GM12878 (cell line): ENCODE measurements at regions not wholly inside any gene's neighbourhood (a gene's known extent, or its start where the extent isn't known, plus 50 kb on each side); places are given as distances from the start of the nearest gene placed in this dataset.
"Not testable (repeated sequence)": the region's sequence is repeated elsewhere in the genome, so short reads cannot be mapped to it uniquely, and the experiment has no call there.

Experiments
- JUND ChIP-seq: IDR thresholded peaks from 2 replicates; pipeline ENCODE4 v1.6.1; 2012; ENCODE audit warnings: low read depth, mild to moderate bottlenecking, low read length, improper control_type of control experiment, moderate library complexity
- MYC ChIP-seq: IDR thresholded peaks from 2 replicates; pipeline ENCODE4 v1.6.1; 2011; ENCODE audit warnings: mild to moderate bottlenecking, low read length, moderate library complexity, inconsistent platforms; ENCODE audit not compliant: insufficient read depth, insufficient replicate concordance, insufficient read length, severe bottlenecking

- not testable (repeated sequence) for TF ChIP-seq JUND, MYC
Measured at GRCh38 chr6:141457984-141458383, 674.7 kb upstream of the GJE1 start.
